HepG2 (cell line): ENCODE measurements at regions not wholly inside any gene's neighbourhood (a gene's known extent, or its start where the extent isn't known, plus 50 kb on each side); places are given as distances from the start of the nearest gene placed in this dataset.

Source experiments
- ATAC-seq: fragments of 200-7000 bp; cut with Tn5 transposase; 3 replicates; pipeline ENCODE4 v1.9.1; 2020; ENCODE audit warnings: mild to moderate bottlenecking, moderate library complexity
- BruUV-seq: library from RNA; stranded (reverse); fragments of 400-500 nt; replicated peaks from 2 replicates; lab custom pipeline; 2021; lab: Mats Ljungman, UMichigan
- CTCF ChIA-PET: fragments of 300-600 bp; formaldehyde crosslinking; extraction: SDS; loops from one replicate; lab custom pipeline; 2021; ENCODE audit warnings: low total read pairs, inconsistent platforms, low intra/inter-chr PET ratio; lab: Yijun Ruan, JAX
- POLR2A ChIA-PET: fragments of 350-600 bp; sonication (Branson Sonifier 250); formaldehyde crosslinking; loops from one replicate; lab custom pipeline; 2020; ENCODE audit warnings: antibody characterized with exemption, inconsistent platforms; lab: Yijun Ruan, JAX
- DNase-seq: peaks from one replicate; pipeline ENCODE4 v3.0.0-alpha.2; 2015; ENCODE audit warnings: low spot score
- FAIRE-seq: peaks from 3 replicates; lab custom pipeline; 2011; peaks lifted over from hg19 to GRCh38; lab: Jason Lieb, UNC
- H2AFZ ChIP-seq: one replicate; pipeline ENCODE4 v1.6.1; 2011; ENCODE audit warnings: low read length, inconsistent platforms
- H3K27ac ChIP-seq: fragments of 300-600 bp; 3 replicates; pipeline ENCODE4 v1.8.0; 2011; ENCODE audit warnings: mixed run types, mild to moderate bottlenecking, mixed read lengths, low read length, inconsistent platforms; ENCODE audit not compliant: insufficient read depth; ENCODE audit errors: extremely low read length
- H3K27me3 ChIP-seq, 2 experiments: fragments of 200-600 bp in 1 of 2; 2 replicates in 1 of 2; 3 replicates in 1 of 2; pipeline versions ENCODE4 v1.6.0 to v1.8.0; 2011; ENCODE audit warnings: low read length in 2 of 2, mild to moderate bottlenecking in 2 of 2, moderate library complexity in 2 of 2, inconsistent platforms in 1 of 2; ENCODE audit not compliant: insufficient read depth in 2 of 2, control insufficient read depth in 1 of 2
- H3K36me3 ChIP-seq, 2 experiments: fragments of 200-600 bp in 1 of 2; replicated peaks in 1 of 2; 2 replicates in 1 of 2; 3 replicates in 1 of 2; pipeline versions ENCODE4 v1.5.1 to v1.8.0; 2011; ENCODE audit warnings: low read length in 2 of 2, inconsistent platforms in 1 of 2; ENCODE audit not compliant: insufficient read depth in 2 of 2, control insufficient read depth in 1 of 2
- H3K4me1 ChIP-seq: 2 replicates; pipeline ENCODE4 v1.5.1; 2012; ENCODE audit warnings: low read length, inconsistent platforms; ENCODE audit not compliant: insufficient read depth
- H3K4me2 ChIP-seq: 2 replicates; pipeline ENCODE4 v1.6.0; 2011; ENCODE audit warnings: low read depth, low read length, inconsistent platforms
- H3K4me3 ChIP-seq, 3 experiments: fragments of 200-600 bp in 1 of 3; sonication (generic), shearing (Covaris generic) in 1 of 3; replicated peaks in 1 of 3; 2 replicates each; pipeline ENCODE4 v1.5.1; 2011 to 2016; ENCODE audit warnings: low read length in 3 of 3, inconsistent platforms in 2 of 3, low read depth in 2 of 3, mild to moderate bottlenecking in 2 of 3, control low read depth in 1 of 3, mixed read lengths in 1 of 3; ENCODE audit not compliant: insufficient read depth in 1 of 3
- H3K79me2 ChIP-seq: one replicate; pipeline ENCODE4 v1.6.1; 2011; ENCODE audit warnings: low read length, inconsistent platforms; ENCODE audit not compliant: insufficient read depth
- H3K9ac ChIP-seq: 2 replicates; pipeline ENCODE4 v1.6.0; 2011; ENCODE audit warnings: mild to moderate bottlenecking, low read depth, low read length, inconsistent platforms; ENCODE audit not compliant: insufficient read depth
- H3K9me3 ChIP-seq: 2 replicates; pipeline ENCODE4 v1.5.1; 2012; ENCODE audit warnings: mild to moderate bottlenecking, low read length
- H4K20me1 ChIP-seq: 2 replicates; pipeline ENCODE4 v1.6.0; 2011; ENCODE audit warnings: inconsistent platforms, mild to moderate bottlenecking, low read length, moderate library complexity; ENCODE audit not compliant: insufficient read depth
- BATF2 ChIP-seq: sonication (generic); formaldehyde crosslinking; IDR thresholded peaks from 2 replicates; pipeline ENCODE4 v1.8.0; 2022; ENCODE audit warnings: mild to moderate bottlenecking, missing genetic modification reagents, moderate library complexity
- CHD4 ChIP-seq: fragments of 200-600 bp; sonication (generic); IDR thresholded peaks from 2 replicates; pipeline ENCODE4 v1.7.0; 2017; ENCODE audit warnings: mild to moderate bottlenecking, low read length, borderline replicate concordance
- EED ChIP-seq: sonication (generic); formaldehyde crosslinking; IDR thresholded peaks from 2 replicates; pipeline ENCODE4 v1.5.0; 2020; ENCODE audit warnings: mild to moderate bottlenecking, missing genetic modification reagents
- FOXK2 ChIP-seq: fragments of 450-650 bp; IDR thresholded peaks from 2 replicates; pipeline ENCODE4 v1.6.1; 2016
- GPN1 ChIP-seq: sonication (generic); formaldehyde crosslinking; IDR thresholded peaks from 2 replicates; pipeline ENCODE4 v1.5.1; 2020; ENCODE audit warnings: missing genetic modification reagents, borderline replicate concordance
- PRDM4 ChIP-seq: sonication (generic); formaldehyde crosslinking; IDR thresholded peaks from 2 replicates; pipeline ENCODE4 v1.9.0; 2021; ENCODE audit warnings: missing genetic modification reagents, borderline replicate concordance
- RARA ChIP-seq: IDR thresholded peaks from 2 replicates; pipeline ENCODE4 v1.6.1; 2016; ENCODE audit warnings: missing genetic modification reagents, missing compliant biosample characterization
- TOPORS ChIP-seq: sonication (generic); formaldehyde crosslinking; IDR thresholded peaks from 2 replicates; pipeline ENCODE4 v1.8.0; 2023; ENCODE audit warnings: mild to moderate bottlenecking, missing genetic modification reagents
- ZBTB4 ChIP-seq: sonication (generic); formaldehyde crosslinking; IDR thresholded peaks from 2 replicates; pipeline ENCODE4 v1.4.0; 2020; ENCODE audit warnings: missing genetic modification reagents, mild to moderate bottlenecking, borderline replicate concordance
- ZBTB42 ChIP-seq: sonication (generic); formaldehyde crosslinking; IDR thresholded peaks from 2 replicates; pipeline ENCODE4 v1.5.0; 2020; ENCODE audit warnings: mild to moderate bottlenecking, missing genetic modification reagents
- ZHX1 ChIP-seq: sonication (generic); formaldehyde crosslinking; IDR thresholded peaks from 2 replicates; pipeline ENCODE4 v1.8.1; 2022; ENCODE audit warnings: low read depth, mild to moderate bottlenecking, missing genetic modification reagents
- ZNF20 ChIP-seq: sonication (generic); formaldehyde crosslinking; IDR thresholded peaks from 2 replicates; pipeline ENCODE4 v1.4.0; 2020; ENCODE audit warnings: mild to moderate bottlenecking, moderate library complexity, missing genetic modification reagents
- ZNF260 ChIP-seq: sonication (generic); formaldehyde crosslinking; IDR thresholded peaks from 2 replicates; pipeline ENCODE4 v1.4.0; 2020; ENCODE audit warnings: missing genetic modification reagents, low read depth, mild to moderate bottlenecking, borderline replicate concordance
- ZNF530 ChIP-seq: sonication (generic); formaldehyde crosslinking; IDR thresholded peaks from 2 replicates; pipeline ENCODE4 v1.5.0; 2020; ENCODE audit warnings: low read depth, mild to moderate bottlenecking, missing genetic modification reagents
- ZNF660 ChIP-seq: sonication (generic); formaldehyde crosslinking; IDR thresholded peaks from 2 replicates; pipeline ENCODE4 v1.5.1; 2020; ENCODE audit warnings: mild to moderate bottlenecking, low read depth, missing genetic modification reagents, borderline replicate concordance
- WGBS: methylation state at CpG from one replicate; pipeline ENCODE4 v1.1.6; 2017; ENCODE audit warnings: low lambda C conversion rate; 5-methylcytosine and 5-hydroxymethylcytosine counted together
- in situ Hi-C: cut with HindIII; loops from 2 replicates; pipeline ENCODE4 v1.10.0; 2017; ENCODE audit warnings: low pct_unique_long_range_greater_than_20kb; ENCODE audit not compliant: extremely low pct_ligation_motif_present
- intact Hi-C: fragments of 100-400 bp; cut with micrococcal nuclease; formaldehyde crosslinking; loops from one replicate; pipeline ENCODE4 v1.10.0; 2022; ENCODE audit not compliant: unreplicated experiment

- no peak for TF ChIP-seq PRDM4
- no peak for TF ChIP-seq FOXK2
- TF ChIP-seq RARA (CRISPR knock-in tag) = no peak
- no peak for TF ChIP-seq ZBTB42 (CRISPR knock-in tag)
Observed at GRCh38 chr3:192986379-192986778, 68.7 kb upstream of the MB21D2 start (continued).

- Histone ChIP-seq H3K9ac (no peak overlapping the region), H3K27me3 (peaks cover 0 to 4% of the 10 kb centered on the region in 2 experiments; a peak in 2 of 5 replicates), H3K27ac (no peak overlapping the region), H3K4me2 (no peak overlapping the region), H2AFZ (no peak overlapping the region), H3K36me3 (no peaks in the 10 kb centered on the region), H3K79me2 (no peaks in the 10 kb centered on the region), H3K9me3 (no peaks in the 10 kb centered on the region), H3K4me3 (no peak overlapping the region), H3K4me1 (no peaks in the 10 kb centered on the region), H4K20me1 (no peaks in the 10 kb centered on the region)
- in situ Hi-C loops = no loop called here
- ATAC-seq (no peak), FAIRE-seq (no peak), DNase-seq (no peak)
- intact Hi-C loops = no loop called here
- POLR2A ChIA-PET = no interaction called here
- 17% methylated on average over 2 of the region's 2 CpGs for WGBS
- BruUV-seq = no TSS peak
- CTCF ChIA-PET = no interaction called here
- TF ChIP-seq GPN1 (CRISPR knock-in tag) (no peak), ZBTB4 (CRISPR knock-in tag) (no peak), TOPORS (no peak), ZNF20 (CRISPR knock-in tag) (no peak), BATF2 (CRISPR knock-in tag) (no peak), ZNF660 (no peak), ZHX1 (CRISPR knock-in tag) (no peak), ZNF530 (CRISPR knock-in tag) (no peak), EED (CRISPR knock-in tag) (no peak), ZNF260 (no peak), CHD4 (no peak)
Observed at GRCh38 chr3:192991356-192991755, 73.7 kb upstream of the MB21D2 start.
